Karpas-422 (cell line): ENCODE measurements at regions not wholly inside any gene's neighbourhood (a gene's known extent, or its start where the extent isn't known, plus 50 kb on each side); places are given as distances from the start of the nearest gene placed in this dataset.

Experiments
- DNase-seq: peaks from one replicate; pipeline ENCODE4 v3.0.0-alpha.2; 2015
- H2AFZ ChIP-seq: fragments of 200-600 bp; sonication (generic); 2 replicates; pipeline ENCODE4 v1.6.1; 2014; ENCODE audit warnings: antibody characterized with exemption, low read length, mixed read lengths
- H3K27ac ChIP-seq: fragments of 200-600 bp; sonication (generic); 2 replicates; pipeline ENCODE4 v1.5.1; 2014; ENCODE audit warnings: mild to moderate bottlenecking, low read length, moderate library complexity
- H3K27me3 ChIP-seq: fragments of 200-600 bp; sonication (generic); 2 replicates; pipeline ENCODE4 v1.6.1; 2014; ENCODE audit warnings: low read length, mixed read lengths
- H3K36me3 ChIP-seq: fragments of 200-600 bp; sonication (generic); 2 replicates; pipeline ENCODE4 v1.6.1; 2014; ENCODE audit warnings: low read length, mixed read lengths; ENCODE audit not compliant: insufficient read depth
- H3K4me1 ChIP-seq: fragments of 200-600 bp; sonication (generic); 2 replicates; pipeline ENCODE4 v1.6.1; 2014; ENCODE audit warnings: mild to moderate bottlenecking, low read length, mixed read lengths
- H3K4me2 ChIP-seq: fragments of 200-600 bp; sonication (generic); 2 replicates; pipeline ENCODE4 v1.6.1; 2014; ENCODE audit warnings: low read length, low read depth, mild to moderate bottlenecking; ENCODE audit not compliant: poor library complexity, severe bottlenecking
- H3K4me3 ChIP-seq: fragments of 200-600 bp; sonication (generic); 2 replicates; pipeline ENCODE4 v1.5.1; 2014; ENCODE audit warnings: mild to moderate bottlenecking, antibody characterized with exemption, low read length, mixed read lengths
- H3K79me2 ChIP-seq: fragments of 200-600 bp; sonication (generic); 2 replicates; pipeline ENCODE4 v1.6.1; 2014; ENCODE audit warnings: mild to moderate bottlenecking, low read length, mixed read lengths
- H3K9ac ChIP-seq: fragments of 200-600 bp; sonication (generic); 2 replicates; pipeline ENCODE4 v1.6.0; 2014; ENCODE audit warnings: low read length
- H3K9me2 ChIP-seq: fragments of 200-600 bp; sonication (generic), shearing (Covaris generic); replicated peaks from 2 replicates; pipeline ENCODE4 v1.6.0; 2014; ENCODE audit warnings: mild to moderate bottlenecking, low read length, moderate library complexity; ENCODE audit not compliant: insufficient read depth
- H3K9me3 ChIP-seq: fragments of 300-700, 200-600 bp; sonication (generic); 2 replicates; pipeline ENCODE4 v1.6.1; 2014; ENCODE audit warnings: low read length, mixed read lengths
- H4K20me1 ChIP-seq: fragments of 200-600 bp; sonication (generic); 2 replicates; pipeline ENCODE4 v1.6.1; 2014; ENCODE audit warnings: mild to moderate bottlenecking, antibody characterized with exemption, low read length, low read depth; ENCODE audit not compliant: insufficient read depth

- no peak overlapping the region for H3K27ac ChIP-seq
- no peaks in the 10 kb centered on the region for H3K36me3 ChIP-seq
- H3K27me3 ChIP-seq, result no peaks in the 10 kb centered on the region
- no peaks in the 10 kb centered on the region for H4K20me1 ChIP-seq
- H3K9ac ChIP-seq, result no peak overlapping the region
- H3K9me2 ChIP-seq, result no peaks in the 10 kb centered on the region
- H3K79me2 ChIP-seq, result no peaks in the 10 kb centered on the region
- no peaks in the 10 kb centered on the region for H3K4me1 ChIP-seq
- peaks cover 22% of the 10 kb centered on the region for H3K9me3 ChIP-seq
- no peak overlapping the region for H3K4me2 ChIP-seq
- H3K4me3 ChIP-seq, result no peak overlapping the region
- DNase-seq, result no peak
- H2AFZ ChIP-seq, result no peak overlapping the region
Observed at GRCh38 chr12:86834217-86834616, 578.0 kb upstream of the MGAT4C start.

GRCh38 chr12:86827409-86827808, 571.2 kb upstream of the MGAT4C start:
- H2AFZ ChIP-seq, result no peak overlapping the region
- H3K27ac ChIP-seq, result no peak overlapping the region
- no peaks in the 10 kb centered on the region for H3K36me3 ChIP-seq
- no peaks in the 10 kb centered on the region for H4K20me1 ChIP-seq
- no peaks in the 10 kb centered on the region for H3K79me2 ChIP-seq
- no peaks in the 10 kb centered on the region for H3K27me3 ChIP-seq
- H3K9me2 ChIP-seq, result no peaks in the 10 kb centered on the region
- DNase-seq, result no peak
- H3K4me2 ChIP-seq, result no peak overlapping the region
- no peak overlapping the region for H3K4me3 ChIP-seq
- no peaks in the 10 kb centered on the region for H3K4me1 ChIP-seq
- peaks cover 29% of the 10 kb centered on the region for H3K9me3 ChIP-seq
- no peak overlapping the region for H3K9ac ChIP-seq

- Histone ChIP-seq H4K20me1 (no peaks in the 10 kb centered on the region), H3K9me2 (no peaks in the 10 kb centered on the region), H2AFZ (no peak overlapping the region)
Observed at GRCh38 chr12:86826051-86826450, 569.9 kb upstream of the MGAT4C start.

GRCh38 chr12:86801439-86801838, 545.2 kb upstream of the MGAT4C start:
- Histone ChIP-seq H3K9me3 (peaks cover 28% of the 10 kb centered on the region), H3K4me2 (no peak overlapping the region), H3K79me2 (no peaks in the 10 kb centered on the region), H3K9me2 (no peaks in the 10 kb centered on the region), H3K9ac (no peak overlapping the region), H2AFZ (no peak overlapping the region), H3K27ac (no peak overlapping the region), H3K27me3 (no peaks in the 10 kb centered on the region), H3K4me3 (no peak overlapping the region), H3K4me1 (no peaks in the 10 kb centered on the region), H3K36me3 (no peaks in the 10 kb centered on the region), H4K20me1 (no peaks in the 10 kb centered on the region)
- no peak for DNase-seq

More at GRCh38 chr12:86826051-86826450, 569.9 kb upstream of the MGAT4C start:
- Histone ChIP-seq H3K9me3 (peaks cover 37% of the 10 kb centered on the region), H3K79me2 (no peaks in the 10 kb centered on the region), H3K27me3 (no peaks in the 10 kb centered on the region), H3K4me1 (no peaks in the 10 kb centered on the region), H3K36me3 (no peaks in the 10 kb centered on the region), H3K4me2 (no peak overlapping the region), H3K9ac (no peak overlapping the region), H3K4me3 (no peak overlapping the region), H3K27ac (no peak overlapping the region)
- DNase-seq, result no peak

GRCh38 chr12:86799616-86800015, 543.4 kb upstream of the MGAT4C start:
- Histone ChIP-seq H3K9ac (no peak overlapping the region), H4K20me1 (no peaks in the 10 kb centered on the region), H3K9me3 (peaks cover 26% of the 10 kb centered on the region), H3K27ac (no peak overlapping the region), H3K4me2 (no peak overlapping the region), H3K79me2 (no peaks in the 10 kb centered on the region), H3K9me2 (no peaks in the 10 kb centered on the region), H3K4me3 (no peak overlapping the region), H3K4me1 (no peaks in the 10 kb centered on the region), H3K27me3 (no peaks in the 10 kb centered on the region), H2AFZ (no peak overlapping the region), H3K36me3 (no peaks in the 10 kb centered on the region)
- no peak for DNase-seq

GRCh38 chr12:86796550-86796949, 540.4 kb upstream of the MGAT4C start:
- Histone ChIP-seq H3K9me2 (no peaks in the 10 kb centered on the region), H3K36me3 (no peaks in the 10 kb centered on the region), H4K20me1 (no peaks in the 10 kb centered on the region), H3K9ac (no peak overlapping the region), H3K27ac (no peak overlapping the region), H2AFZ (no peak overlapping the region), H3K79me2 (no peaks in the 10 kb centered on the region), H3K4me1 (no peaks in the 10 kb centered on the region), H3K4me2 (no peak overlapping the region), H3K27me3 (no peaks in the 10 kb centered on the region), H3K4me3 (no peak overlapping the region), H3K9me3 (peaks cover 28% of the 10 kb centered on the region)
- DNase-seq, result no peak

GRCh38 chr12:86788661-86789060, 532.5 kb upstream of the MGAT4C start:
- Histone ChIP-seq H3K4me3 (no peak overlapping the region), H3K79me2 (no peaks in the 10 kb centered on the region), H4K20me1 (no peaks in the 10 kb centered on the region), H3K27me3 (no peaks in the 10 kb centered on the region), H3K36me3 (no peaks in the 10 kb centered on the region), H3K9me3 (peaks cover 25% of the 10 kb centered on the region), H3K9ac (no peak overlapping the region), H2AFZ (no peak overlapping the region), H3K4me2 (no peak overlapping the region), H3K27ac (no peak overlapping the region), H3K9me2 (no peaks in the 10 kb centered on the region), H3K4me1 (no peaks in the 10 kb centered on the region)
- no peak for DNase-seq

GRCh38 chr12:86787419-86787818, 531.2 kb upstream of the MGAT4C start:
- Histone ChIP-seq H3K36me3 (no peaks in the 10 kb centered on the region), H3K4me2 (no peak overlapping the region), H4K20me1 (no peaks in the 10 kb centered on the region), H2AFZ (no peak overlapping the region), H3K9me2 (no peaks in the 10 kb centered on the region), H3K4me3 (no peak overlapping the region), H3K27ac (no peak overlapping the region), H3K9ac (no peak overlapping the region), H3K9me3 (peaks cover 23% of the 10 kb centered on the region), H3K79me2 (no peaks in the 10 kb centered on the region), H3K27me3 (no peaks in the 10 kb centered on the region), H3K4me1 (no peaks in the 10 kb centered on the region)
- DNase-seq, result no peak

GRCh38 chr12:86777325-86777724, 521.1 kb upstream of the MGAT4C start:
- H2AFZ ChIP-seq, result no peak overlapping the region
- no peak overlapping the region for H3K4me2 ChIP-seq
- H3K27ac ChIP-seq, result no peak overlapping the region
- H3K79me2 ChIP-seq, result no peaks in the 10 kb centered on the region
- DNase-seq, result no peak
- H3K9me2 ChIP-seq, result no peaks in the 10 kb centered on the region
- no peaks in the 10 kb centered on the region for H3K27me3 ChIP-seq
- no peaks in the 10 kb centered on the region for H3K4me1 ChIP-seq
- no peaks in the 10 kb centered on the region for H4K20me1 ChIP-seq
- H3K4me3 ChIP-seq, result no peak overlapping the region
- H3K9me3 ChIP-seq, result peaks cover 3% of the 10 kb centered on the region; the same call in 1 of the 2 replicates
- H3K36me3 ChIP-seq, result no peaks in the 10 kb centered on the region
- no peak overlapping the region for H3K9ac ChIP-seq
